Stomach smooth muscle (tissue), 2 donors: ENCODE measurements at regions not wholly inside any gene's neighbourhood (a gene's known extent, or its start where the extent isn't known, plus 50 kb on each side); places are given as distances from the start of the nearest gene placed in this dataset.

ENCODE experiments used
- H3K27ac ChIP-seq: one replicate; pipeline ENCODE4 v1.7.0; 2013; ENCODE audit warnings: mild to moderate bottlenecking, low read length, inconsistent platforms
- H3K27me3 ChIP-seq, 2 donors: one replicate each; pipeline ENCODE4 v1.7.0; 2013; ENCODE audit warnings: low read length in 2 of 2; ENCODE audit not compliant: insufficient read depth in 2 of 2, control insufficient read depth in 1 of 2
- H3K36me3 ChIP-seq, 2 donors: one replicate each; pipeline ENCODE4 v1.7.0; 2013; ENCODE audit warnings: low read length in 2 of 2; ENCODE audit not compliant: control insufficient read depth in 2 of 2, insufficient read depth in 2 of 2
- H3K4me1 ChIP-seq: one replicate; pipeline ENCODE4 v1.7.0; 2013; ENCODE audit warnings: low read length; ENCODE audit not compliant: control insufficient read depth, insufficient read depth
- H3K4me3 ChIP-seq, 2 donors: one replicate each; pipeline ENCODE4 v1.7.0; 2013; ENCODE audit warnings: low read length in 2 of 2
- H3K9ac ChIP-seq, 2 donors: one replicate each; pipeline ENCODE4 v1.7.0; 2013; ENCODE audit warnings: low read length in 2 of 2, mild to moderate bottlenecking in 1 of 2
- H3K9me3 ChIP-seq, 2 donors: one replicate each; pipeline ENCODE4 v1.7.0; 2013; ENCODE audit warnings: low read length in 2 of 2; ENCODE audit not compliant: control insufficient read depth in 2 of 2
- donor health status: healthy.
- donor health status: Pancreatic carcinoma.

DNA sequence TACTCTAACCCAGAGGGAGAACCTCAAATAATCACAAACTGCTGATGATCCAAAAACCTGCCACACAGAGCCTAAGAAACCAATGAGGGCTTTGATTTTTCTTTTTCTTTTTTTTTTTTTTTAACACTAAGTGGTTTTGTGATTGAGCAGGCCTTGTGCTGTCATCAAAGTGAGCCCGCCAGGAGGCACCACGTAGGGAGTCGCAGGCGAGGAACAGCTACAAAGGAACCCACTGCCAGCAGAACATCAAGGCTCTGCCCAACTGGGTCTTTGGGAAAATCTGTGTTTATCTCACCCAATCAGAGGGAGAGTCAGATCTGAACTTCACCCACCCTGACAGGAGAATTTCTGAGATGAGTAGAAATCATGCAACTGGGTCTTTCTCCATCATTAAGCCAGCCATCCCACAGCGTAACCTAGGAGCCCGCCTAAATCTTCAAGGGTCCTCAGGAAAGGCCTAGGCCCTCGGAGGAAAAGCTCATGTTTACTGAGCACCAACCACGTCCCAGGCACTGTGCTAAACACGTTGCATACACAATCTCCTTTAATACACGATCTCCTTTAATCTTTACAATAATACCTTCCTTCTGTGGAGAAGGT lies 126.9 kb upstream of the FSTL4 start:
- Histone ChIP-seq H3K27ac (no peak overlapping the region), H3K36me3 (no peaks in the 10 kb centered on the region), H3K27me3 (peaks cover 0 to 3% of the 10 kb centered on the region in 2 donors), H3K4me3 (no peak overlapping the region), H3K9me3 (no peaks in the 10 kb centered on the region), H3K9ac (no peak overlapping the region), H3K4me1 (no peaks in the 10 kb centered on the region)

DNA sequence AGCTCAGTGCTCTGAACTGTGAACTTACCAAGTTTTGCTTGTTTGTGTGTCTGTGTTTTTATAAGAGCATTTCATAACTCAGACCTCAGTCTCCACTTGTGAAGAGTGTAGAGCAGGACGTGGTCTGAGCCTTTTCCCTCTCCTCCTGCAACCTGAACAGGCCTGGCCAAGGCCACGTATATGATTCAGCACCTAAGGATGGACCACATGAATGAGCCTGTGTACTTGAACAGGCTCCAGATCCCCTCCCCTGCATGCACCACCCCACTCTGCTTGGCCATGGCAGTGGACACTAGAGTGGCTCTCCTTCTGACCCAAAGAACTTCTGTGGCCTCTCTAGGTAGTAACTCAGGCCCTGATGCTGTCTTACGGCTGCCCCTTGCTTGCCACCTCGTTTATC lies 125.9 kb upstream of the FSTL4 start:
- Histone ChIP-seq H3K9me3 (no peaks in the 10 kb centered on the region), H3K4me1 (no peaks in the 10 kb centered on the region), H3K9ac (no peak overlapping the region), H3K4me3 (no peak overlapping the region), H3K27me3 (peaks cover 0 to 3% of the 10 kb centered on the region in 2 donors), H3K27ac (no peak overlapping the region), H3K36me3 (no peaks in the 10 kb centered on the region)

DNA sequence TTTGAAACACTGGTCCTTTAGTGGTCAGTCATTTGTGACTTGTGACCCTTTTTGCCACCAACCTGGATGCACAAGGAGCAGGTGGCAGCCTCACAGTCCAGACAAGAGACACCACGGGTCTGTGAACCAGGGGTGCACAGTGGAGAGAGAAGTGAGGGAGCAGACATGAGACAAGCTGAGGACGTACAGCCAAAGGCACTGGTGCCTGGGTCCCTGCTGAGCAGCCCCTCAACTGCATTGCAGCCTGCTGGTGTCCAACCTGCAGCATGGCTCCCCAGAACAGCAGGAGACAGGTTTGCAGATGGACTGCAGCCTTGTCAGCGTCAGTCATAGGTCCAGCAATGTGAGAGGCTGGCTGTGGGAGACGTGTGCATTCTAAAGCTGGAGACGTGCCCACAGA lies 124.2 kb upstream of the FSTL4 start:
- H3K4me3 ChIP-seq: no peak overlapping the region
- H3K4me1 ChIP-seq: no peaks in the 10 kb centered on the region
- H3K9ac ChIP-seq: no peak overlapping the region
- H3K27me3 ChIP-seq: no peaks in the 10 kb centered on the region
- H3K36me3 ChIP-seq: no peaks in the 10 kb centered on the region
- no peak overlapping the region for H3K27ac ChIP-seq
- no peaks in the 10 kb centered on the region for H3K9me3 ChIP-seq

DNA sequence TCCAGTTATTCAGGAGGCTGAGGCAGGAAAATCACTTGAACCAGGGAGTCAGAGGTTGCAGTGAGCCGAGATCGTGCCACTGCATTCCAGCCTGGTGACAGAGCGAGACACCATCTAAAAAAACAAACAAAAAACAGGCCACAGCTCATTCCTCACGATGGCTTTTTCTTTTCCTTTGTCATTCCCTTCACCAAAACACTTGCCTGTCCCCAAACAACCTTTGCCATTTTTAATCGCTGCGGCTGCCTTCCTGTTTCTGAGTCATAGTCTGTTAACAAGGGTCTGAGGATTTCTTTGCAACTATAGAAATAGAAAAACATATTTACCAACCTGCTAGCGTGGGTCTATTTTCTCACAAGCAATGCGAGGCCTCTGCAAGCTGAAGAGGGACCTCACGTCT lies 123.0 kb upstream of the FSTL4 start:
- no peak overlapping the region for H3K9ac ChIP-seq
- H3K27ac ChIP-seq: no peak overlapping the region
- no peaks in the 10 kb centered on the region for H3K9me3 ChIP-seq
- no peaks in the 10 kb centered on the region for H3K36me3 ChIP-seq
- H3K4me3 ChIP-seq: no peak overlapping the region
- H3K27me3 ChIP-seq: no peaks in the 10 kb centered on the region
- H3K4me1 ChIP-seq: no peaks in the 10 kb centered on the region

DNA sequence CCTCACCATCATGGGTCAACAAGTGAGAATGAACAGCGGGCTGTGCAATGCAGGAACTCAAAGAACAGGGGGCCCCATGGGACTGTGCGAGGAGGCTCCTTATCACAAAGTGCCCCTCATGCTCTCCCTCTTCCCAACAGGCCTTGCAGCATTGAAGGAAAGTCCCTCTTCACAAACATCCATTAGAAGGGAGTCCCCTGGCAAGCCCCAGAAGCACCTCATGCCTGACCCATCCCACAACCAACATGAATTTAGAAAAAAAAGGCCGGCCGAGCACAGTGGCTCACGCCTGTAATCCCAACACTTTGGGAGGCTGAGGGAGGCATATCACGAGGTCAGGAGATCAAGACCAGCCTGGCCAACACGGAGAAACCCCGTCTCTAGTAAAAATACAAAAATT lies 122.6 kb upstream of the FSTL4 start:
- H3K27ac ChIP-seq: no peak overlapping the region
- no peak overlapping the region for H3K4me3 ChIP-seq
- peaks cover 0 to under 1% of the 10 kb centered on the region in 2 donors for H3K9me3 ChIP-seq
- no peaks in the 10 kb centered on the region for H3K27me3 ChIP-seq
- H3K4me1 ChIP-seq: no peaks in the 10 kb centered on the region
- no peak overlapping the region for H3K9ac ChIP-seq
- H3K36me3 ChIP-seq: no peaks in the 10 kb centered on the region

DNA sequence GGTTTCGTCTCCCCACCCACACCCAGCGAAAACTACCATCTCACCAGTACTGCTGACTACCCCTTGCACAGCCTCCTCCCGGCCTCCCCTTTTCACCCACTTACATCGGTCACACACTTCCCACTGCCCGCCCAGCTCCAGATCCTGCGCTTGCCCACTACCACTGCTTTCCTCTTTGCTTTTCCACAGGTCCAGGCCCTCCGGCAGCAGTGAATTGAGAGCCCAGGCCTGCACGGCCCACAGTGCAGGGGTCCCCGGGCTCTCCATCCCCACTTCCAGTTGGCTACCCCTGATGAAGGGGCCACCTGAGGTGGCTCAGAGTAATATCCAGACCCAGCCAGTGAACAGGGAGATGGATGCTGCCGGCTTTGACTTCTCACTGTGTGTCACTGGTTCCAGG lies 120.2 kb upstream of the FSTL4 start:
- H3K27ac ChIP-seq: no peak overlapping the region
- no peak overlapping the region for H3K4me3 ChIP-seq
- no peaks in the 10 kb centered on the region for H3K4me1 ChIP-seq
- no peak overlapping the region for H3K9ac ChIP-seq
- H3K36me3 ChIP-seq: no peaks in the 10 kb centered on the region
- peaks cover 0 to 3% of the 10 kb centered on the region in 2 donors for H3K9me3 ChIP-seq
- H3K27me3 ChIP-seq: no peaks in the 10 kb centered on the region

DNA sequence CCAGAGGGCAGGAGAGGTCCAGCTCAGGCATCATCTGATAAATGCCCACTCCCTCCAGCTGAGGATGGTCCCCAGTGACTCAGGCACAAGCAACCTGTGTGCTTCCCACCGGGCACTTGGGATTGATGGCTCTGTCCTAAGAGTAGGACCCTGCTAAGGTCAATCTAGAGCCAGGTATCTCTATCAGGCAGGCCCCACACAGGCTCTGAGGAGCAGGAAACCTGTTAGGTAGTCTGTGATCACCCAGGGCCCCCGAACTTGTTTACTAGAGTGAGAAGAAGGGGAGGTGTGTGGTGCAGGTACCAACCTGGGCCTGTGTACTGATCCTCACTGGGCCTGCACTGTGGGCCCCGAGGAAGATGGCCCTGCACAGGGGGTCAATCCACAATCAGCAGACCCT lies 119.6 kb upstream of the FSTL4 start:
- H3K27me3 ChIP-seq: no peaks in the 10 kb centered on the region
- H3K4me1 ChIP-seq: no peaks in the 10 kb centered on the region
- no peak overlapping the region for H3K9ac ChIP-seq
- H3K36me3 ChIP-seq: no peaks in the 10 kb centered on the region
- H3K27ac ChIP-seq: no peak overlapping the region
- H3K4me3 ChIP-seq: no peak overlapping the region
- H3K9me3 ChIP-seq: peaks cover 0 to 3% of the 10 kb centered on the region in 2 donors

DNA sequence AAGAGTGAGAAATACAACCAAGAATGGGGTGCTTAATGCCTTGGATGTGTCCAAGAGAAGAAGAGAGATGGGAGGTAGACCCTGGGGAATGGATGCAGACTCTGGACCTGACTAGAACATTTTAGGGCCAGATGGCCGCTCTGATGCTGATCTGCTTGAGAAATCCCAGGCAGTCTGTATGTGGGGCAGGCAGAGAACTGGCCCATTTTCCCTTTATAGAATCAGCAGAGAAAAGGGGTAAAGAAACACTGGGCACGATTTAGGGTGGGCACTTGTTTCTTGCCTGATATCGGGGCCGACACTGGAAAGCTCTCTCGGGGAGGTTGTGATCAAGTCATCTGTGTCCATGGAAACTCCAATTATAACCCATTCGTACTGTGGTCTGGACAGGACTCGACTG lies 118.5 kb upstream of the FSTL4 start:
- no peaks in the 10 kb centered on the region for H3K4me1 ChIP-seq
- peaks cover 0 to 3% of the 10 kb centered on the region in 2 donors for H3K9me3 ChIP-seq
- no peaks in the 10 kb centered on the region for H3K27me3 ChIP-seq
- no peak overlapping the region for H3K4me3 ChIP-seq
- H3K27ac ChIP-seq: no peak overlapping the region
- no peak overlapping the region for H3K9ac ChIP-seq
- no peaks in the 10 kb centered on the region for H3K36me3 ChIP-seq

DNA sequence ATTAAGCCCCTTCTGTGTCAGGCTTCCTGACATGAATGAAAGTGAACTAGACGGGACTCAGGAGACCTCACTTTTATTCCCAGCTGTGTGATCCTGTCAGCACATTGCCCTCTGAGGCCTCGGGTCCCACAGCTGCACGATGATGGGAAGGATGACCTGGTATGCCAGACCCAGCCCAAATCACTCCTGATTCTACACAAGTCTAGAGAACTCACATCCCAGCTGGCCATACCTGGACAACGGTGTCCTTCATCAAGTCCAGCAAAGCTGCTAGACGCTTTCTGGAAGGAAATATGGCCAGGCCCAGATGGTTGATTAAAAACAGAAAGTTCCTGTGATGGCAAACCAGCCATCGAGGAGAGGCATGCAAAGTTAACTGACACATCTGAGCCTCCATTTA lies 118.0 kb upstream of the FSTL4 start:
- H3K9ac ChIP-seq: no peak overlapping the region
- peaks cover 0 to 2% of the 10 kb centered on the region in 2 donors for H3K27me3 ChIP-seq
- H3K36me3 ChIP-seq: no peaks in the 10 kb centered on the region
- no peaks in the 10 kb centered on the region for H3K4me1 ChIP-seq
- H3K27ac ChIP-seq: no peak overlapping the region
- no peak overlapping the region for H3K4me3 ChIP-seq
- H3K9me3 ChIP-seq: peaks cover 0 to 3% of the 10 kb centered on the region in 2 donors

DNA sequence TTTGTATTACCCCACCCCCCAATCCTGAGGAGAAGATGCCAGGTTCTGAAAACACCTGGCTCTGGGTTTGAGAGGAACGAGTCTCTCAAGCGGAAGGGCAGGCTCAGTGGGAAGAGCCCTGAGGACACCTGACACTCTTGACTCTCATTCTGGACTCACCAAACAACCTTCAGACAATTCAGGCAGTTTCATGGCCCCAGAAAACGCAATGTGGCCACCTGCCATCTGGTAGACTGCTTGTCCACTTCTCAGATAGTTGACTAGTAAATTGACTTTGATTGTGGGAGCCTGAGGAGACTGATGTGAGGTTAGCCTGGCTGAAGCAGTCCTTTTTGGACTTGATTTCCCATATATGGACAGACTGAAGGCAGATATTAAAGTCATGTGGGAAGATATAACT lies 117.5 kb upstream of the FSTL4 start:
- Histone ChIP-seq H3K27me3 (peaks cover 0 to 2% of the 10 kb centered on the region in 2 donors), H3K9me3 (peaks cover 0 to 3% of the 10 kb centered on the region in 2 donors), H3K27ac (no peak overlapping the region)

DNA sequence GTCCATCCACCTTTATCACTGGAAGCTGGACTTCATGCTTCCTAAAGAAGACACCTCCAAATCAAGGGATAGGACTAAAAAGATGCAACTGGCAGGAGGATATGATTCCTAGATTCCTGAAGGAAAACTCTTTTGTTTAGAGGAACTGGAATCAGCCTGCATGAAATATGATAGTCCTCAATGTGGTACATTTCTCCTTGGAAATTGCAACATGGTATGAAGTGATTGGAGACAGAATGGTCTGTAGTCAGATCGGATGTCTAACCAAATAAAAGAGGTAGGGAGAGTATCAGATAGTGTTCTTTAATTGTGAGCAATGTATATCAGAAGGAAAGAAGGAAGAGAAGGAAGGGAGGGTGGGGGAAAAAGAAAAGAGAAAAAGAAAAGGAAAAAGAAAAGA lies 116.1 kb upstream of the FSTL4 start:
- no peak overlapping the region for H3K4me3 ChIP-seq
- no peaks in the 10 kb centered on the region for H3K4me1 ChIP-seq
- no peaks in the 10 kb centered on the region for H3K36me3 ChIP-seq
- peaks cover 0 to 3% of the 10 kb centered on the region in 2 donors for H3K9me3 ChIP-seq
- peaks cover 0 to 2% of the 10 kb centered on the region in 2 donors for H3K27me3 ChIP-seq
- H3K27ac ChIP-seq: no peak overlapping the region
- no peak overlapping the region for H3K9ac ChIP-seq

More for the DNA sequence above, 117.5 kb upstream of the FSTL4 start:
- Histone ChIP-seq H3K4me3 (no peak overlapping the region), H3K36me3 (no peaks in the 10 kb centered on the region), H3K4me1 (no peaks in the 10 kb centered on the region), H3K9ac (no peak overlapping the region)
